ENCODE measurements at regions not wholly inside any gene's neighbourhood (a gene's known extent, or its start where the extent isn't known, plus 50 kb on each side); places are given as distances from the start of the nearest gene placed in this dataset.

DNA sequence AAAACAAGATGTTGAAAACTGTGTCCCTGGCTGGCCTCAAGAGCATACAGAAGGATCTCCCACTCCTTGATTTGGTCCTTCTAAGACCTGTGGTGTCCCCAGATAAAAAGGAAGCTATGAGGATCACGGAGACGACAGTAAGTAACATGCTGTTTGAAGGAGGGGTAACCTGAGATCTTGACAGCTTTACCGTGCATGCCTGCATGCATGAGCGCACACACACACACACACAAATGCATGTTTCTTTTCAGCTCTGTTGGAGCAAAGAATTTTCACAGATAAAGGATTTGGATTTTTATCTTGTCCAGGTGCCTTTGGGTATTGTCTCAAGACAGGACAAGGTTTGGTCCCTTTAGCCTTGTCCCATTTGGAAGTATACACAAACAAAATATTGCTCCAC, 411.6 kb upstream of the CCDC196 start:
- peak; percentile 78 for DNase-seq

DNA sequence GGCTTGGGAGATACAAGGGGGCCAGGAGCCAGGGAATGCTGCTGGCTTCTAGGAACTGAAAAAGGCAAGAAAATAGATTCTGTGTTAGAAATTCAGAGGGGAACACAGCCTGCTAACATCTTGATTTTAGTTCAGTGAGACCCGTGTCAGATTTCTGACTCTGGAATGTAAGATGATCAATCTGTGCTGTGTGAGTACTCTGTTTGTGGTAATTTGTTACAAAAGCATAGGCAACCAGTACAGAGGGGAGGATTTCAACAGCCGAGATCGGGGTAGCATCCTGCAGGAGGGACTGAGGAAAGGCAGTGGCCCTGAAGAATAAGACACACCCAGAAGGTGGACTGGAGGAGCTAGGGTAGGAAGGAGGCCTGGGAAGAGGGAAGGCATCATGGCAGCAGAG, 410.0 kb upstream of the CCDC196 start:
- DNase-seq, result no peak

DNA sequence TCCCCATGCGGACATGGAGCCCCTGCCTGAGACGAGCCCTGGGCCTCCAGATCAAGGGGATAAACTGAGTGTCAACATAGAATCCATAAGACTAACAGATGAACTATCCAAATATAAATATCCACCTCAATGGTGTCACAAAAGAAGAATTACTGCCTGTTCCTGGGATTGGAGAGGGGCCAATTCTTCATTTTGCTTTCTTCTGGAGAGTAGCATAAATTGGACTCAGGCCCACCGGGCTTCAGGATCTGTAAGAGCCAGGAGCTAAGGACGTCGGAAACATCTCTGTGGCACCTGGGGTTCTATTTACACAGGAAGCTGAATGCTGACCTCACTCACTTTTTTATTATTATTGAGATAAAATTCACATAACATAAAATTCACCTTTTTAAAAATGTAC, 408.2 kb upstream of the CCDC196 start:
- DNase-seq, result no peak

DNA sequence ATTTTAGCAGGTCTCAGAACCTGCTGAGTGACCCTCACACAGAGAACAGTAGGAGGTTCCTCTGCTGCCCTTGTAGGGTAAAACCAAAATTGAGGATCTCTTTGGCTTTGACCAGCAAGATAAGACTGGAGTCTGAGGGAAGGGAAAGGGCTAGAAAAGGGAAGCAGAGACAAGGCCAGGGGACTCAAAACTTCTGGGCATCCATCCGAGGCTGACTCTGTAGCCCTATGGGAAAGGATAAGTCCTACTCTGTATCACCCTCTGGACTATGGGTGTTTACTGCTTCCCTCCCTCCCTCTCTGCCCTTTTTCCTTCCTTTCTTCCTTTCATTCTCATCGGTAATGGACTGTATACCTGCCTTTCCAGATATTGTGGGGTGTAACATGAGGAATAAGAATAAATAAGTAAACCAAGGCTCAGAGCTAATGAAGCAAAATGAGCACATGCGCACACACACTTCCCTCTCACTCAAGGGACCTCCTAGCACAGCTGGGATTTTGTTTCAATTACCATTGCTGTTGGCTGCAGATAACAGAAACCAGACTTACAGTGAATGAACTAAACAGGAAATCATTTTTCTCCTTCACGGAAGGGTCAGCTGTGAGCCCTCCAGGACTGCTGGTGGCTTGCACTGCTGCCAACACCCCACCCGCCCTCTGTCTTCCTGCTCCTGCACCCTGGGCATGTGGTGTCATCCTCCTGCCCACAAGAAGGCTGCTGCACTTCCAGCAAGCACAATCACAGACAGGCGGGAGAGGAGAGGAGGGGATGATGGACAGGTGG, 404.4 kb upstream of the CCDC196 start:
- no peak for DNase-seq

DNA sequence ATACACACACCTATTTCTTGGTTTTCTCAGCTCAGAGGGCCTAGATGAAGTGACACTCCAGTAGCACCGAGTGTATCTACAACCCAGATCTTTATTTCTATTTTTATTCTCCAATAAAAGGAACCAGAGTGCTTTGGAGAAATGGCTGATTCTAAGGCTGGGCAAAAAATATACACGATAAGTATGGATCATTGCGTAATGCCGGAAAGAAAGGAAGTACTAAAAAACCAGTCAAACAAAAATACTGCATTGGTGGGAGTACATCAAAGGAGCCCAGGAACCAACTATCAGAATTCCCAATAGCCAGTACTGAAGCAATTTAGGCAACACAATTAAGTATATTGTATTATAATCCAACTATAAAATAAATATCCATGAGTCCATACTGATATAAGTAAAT, 400.9 kb upstream of the CCDC196 start:
- DNase-seq, result no peak

DNA sequence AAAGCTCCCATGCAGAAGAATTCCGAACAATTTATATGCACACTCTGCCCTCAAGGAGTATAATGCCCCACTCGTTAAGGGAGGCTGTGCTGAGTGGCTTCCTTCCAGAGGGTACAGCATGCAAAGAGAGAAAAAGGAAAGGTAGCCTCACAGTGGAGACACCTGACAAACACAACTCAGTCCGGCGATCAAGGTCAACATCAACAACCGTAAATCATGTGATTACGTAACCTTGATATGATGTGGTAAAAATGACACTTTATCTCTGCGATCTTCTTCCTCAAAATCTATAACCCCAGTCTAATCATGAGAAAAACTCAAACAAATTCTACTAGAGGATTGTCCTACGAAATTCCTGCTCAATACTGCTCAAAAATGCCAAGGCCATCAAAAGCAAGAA, 400.5 kb upstream of the CCDC196 start:
- no peak for DNase-seq

DNA sequence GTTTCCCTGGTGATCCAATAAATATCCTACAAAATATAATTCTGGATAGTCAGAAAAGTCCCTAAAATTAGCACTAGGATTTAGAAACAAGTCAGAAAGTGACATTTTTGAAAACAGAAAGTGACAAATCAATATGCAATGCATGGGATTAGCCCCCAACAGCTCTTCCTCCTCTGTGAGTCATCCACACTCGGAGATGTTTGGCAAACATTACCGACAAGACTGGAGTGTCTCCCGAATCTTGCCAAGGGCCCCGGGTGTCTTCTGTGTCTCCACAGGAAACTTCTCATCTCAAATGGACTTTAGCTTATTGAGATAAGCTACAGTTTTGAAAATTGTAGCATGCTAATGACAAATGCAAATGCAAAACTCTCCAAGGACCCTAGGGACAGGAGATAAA, 398.9 kb upstream of the CCDC196 start:
- DNase-seq, result no peak

DNA sequence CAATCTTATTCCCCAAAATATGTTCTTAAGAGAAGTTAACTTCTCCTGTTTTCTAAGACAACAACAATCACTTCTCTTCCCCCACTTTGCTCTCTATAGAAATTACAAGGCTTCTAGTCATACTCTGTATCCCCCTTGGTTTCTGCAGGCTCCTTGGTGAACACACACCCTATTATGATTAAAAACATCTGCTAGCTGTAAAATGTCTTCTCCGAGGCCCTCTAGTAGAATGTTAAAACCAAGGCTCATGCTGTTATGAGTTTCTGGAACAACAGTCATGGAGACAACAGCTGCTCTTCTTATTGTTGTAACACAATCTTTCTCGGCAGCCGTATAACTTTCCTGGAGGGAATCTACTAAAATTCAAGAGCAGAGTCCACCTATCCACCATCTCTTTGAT, 397.5 kb upstream of the CCDC196 start:
- no peak for DNase-seq

DNA sequence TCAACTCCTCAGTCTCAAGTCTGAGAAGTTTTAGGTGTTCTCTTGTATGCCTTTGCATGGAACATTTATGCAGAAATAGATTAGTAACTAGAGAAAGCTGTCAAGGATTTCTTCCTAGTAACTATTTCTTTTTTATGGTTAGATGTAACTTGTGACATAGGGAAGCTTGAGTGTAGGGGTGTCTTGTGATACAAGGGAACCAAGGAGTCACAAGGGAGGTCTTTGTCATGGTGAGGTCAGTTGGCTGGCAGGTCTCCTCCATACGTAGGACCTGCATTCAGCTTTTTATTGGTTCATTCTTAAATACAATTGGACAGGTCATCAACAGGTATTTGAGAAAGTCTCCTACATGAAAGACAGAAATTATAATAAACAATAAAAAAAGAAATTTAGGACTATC, 394.0 kb upstream of the CCDC196 start:
- no peak for DNase-seq

DNA sequence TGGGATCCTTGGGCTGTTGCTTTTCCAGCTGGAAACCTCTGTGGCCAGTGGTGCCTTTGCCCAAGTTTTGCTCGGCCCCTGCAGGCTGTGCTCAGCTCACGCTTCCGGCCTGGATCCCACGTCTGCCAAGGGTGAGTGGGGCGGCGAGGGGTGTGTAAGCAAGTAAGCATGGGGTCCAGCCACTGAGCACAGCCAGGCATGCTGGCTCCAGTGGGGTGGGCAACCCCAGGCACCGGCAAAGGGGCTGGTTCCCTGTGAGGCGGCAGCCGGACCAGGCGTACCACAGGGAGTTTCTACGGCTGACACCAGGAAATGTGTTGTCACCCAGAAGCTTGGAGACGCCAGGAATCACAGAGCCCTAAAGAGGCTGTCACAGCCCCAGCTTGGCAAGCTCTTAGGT, 393.4 kb upstream of the CCDC196 start:
- no peak for DNase-seq

DNA sequence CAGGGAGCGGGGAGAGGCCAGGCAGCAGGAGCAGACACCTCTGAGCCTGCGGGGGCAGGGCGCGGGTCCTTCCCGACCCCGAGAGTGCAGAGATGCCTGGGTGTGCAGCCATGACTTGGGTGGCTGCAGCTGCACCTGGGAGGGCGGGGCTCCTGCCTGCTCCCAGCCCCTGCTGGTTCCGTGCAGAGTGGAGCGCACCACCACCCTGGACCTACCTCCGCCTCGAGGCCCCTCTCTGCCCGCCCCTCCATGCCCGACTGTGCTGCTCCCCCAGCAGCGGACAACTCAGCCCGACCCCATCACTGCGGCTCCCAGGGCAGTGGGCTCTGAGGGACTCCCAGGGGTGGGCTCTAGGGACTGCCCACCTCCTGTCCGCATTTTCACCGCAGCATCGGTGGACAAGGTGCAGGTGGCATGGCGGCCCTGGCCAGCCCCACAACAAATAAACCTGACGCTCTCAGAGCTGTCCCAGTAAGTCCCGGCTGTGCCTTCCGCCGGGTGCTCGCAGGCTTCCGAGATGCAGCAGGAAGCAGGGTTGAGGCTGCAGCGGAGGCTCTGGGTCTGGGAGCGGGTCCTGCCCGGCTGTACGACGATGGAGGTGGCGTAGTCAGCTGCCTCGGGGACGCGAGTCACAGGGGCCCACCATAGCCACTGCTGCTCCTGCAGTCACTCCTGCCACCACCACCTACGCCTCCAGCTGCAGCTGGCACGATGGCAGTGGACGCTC, 392.0 kb upstream of the CCDC196 start:
- DNase-seq, result no peak

DNA sequence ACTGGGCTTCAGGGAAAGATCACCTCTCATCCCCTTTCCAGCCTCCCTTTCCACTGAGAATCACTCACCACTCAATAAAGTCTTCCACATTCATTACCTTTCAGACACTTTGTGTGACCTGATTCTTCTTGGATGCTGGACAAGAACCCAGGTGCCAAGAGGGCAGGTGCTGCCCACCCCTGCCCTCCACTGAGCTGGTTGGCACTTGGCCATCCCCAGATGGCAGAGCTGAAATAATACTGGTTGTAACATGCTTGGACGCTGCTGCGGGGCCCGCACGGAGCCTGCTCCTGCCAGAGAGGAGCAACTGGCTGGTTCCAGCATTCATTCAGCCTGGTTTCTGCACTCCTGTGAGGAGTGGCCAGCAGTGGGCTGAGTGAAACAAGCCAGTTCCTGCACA, 386.7 kb upstream of the CCDC196 start:
- no peak for DNase-seq

DNA sequence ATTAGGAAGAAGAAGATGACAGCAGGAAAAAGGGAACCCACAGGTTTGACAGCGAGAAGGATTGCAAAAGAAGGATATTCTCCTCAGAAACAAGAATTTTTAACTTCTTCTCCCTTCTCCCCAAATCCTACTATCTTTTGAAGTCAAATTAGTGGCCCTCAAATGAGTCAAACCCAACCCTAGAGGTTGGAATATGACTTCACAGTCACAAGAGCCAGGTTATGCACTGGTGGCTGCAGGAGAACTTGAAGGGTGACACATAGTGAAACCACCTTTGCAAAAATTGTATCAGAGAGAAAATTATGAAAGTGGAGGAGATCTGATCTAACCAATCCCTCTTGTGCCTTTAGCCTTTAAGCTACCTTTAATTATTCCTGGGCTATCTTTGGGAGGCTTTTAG, 386.2 kb upstream of the CCDC196 start:
- no peak for DNase-seq

DNA sequence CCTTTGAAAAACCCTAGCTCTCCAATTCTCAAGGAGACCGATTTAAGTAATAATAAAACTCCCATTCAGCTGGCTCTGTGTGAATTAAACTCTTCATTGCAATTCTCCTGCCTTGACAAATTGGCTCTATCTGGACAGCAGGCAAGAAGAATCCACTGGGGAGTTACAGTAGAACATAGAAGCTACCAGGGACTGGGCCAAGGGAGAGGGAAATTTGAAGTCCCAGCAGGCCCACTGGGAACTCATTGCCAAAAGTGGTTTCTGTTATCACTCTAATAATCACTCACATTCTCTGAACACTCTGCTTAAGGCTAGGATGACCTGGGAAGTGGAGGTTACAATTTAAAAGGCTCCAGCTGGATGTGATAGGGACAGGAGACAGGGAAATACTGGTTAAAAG, 384.5 kb upstream of the CCDC196 start:
- no peak for DNase-seq

DNA sequence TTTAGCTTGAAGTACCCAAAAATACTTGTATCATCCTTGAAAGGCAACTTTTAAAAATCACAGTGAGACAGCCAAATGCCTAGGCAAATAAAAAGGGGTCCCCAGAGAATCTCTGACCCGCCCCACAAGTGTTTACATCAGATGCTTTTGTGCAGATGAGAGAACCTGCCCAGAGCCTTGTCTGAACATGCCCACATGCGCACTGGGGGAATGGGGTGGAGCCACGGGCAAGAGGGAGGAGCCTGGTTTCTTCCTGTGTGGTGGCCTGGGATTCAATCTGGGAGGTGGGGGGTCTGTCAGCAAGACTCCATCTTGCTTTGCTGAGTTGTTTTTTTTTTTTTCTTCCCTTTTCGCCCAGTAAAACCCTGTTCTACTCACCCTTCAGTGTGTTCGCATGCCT, 381.7 kb upstream of the CCDC196 start:
- DNase-seq, result no peak

DNA sequence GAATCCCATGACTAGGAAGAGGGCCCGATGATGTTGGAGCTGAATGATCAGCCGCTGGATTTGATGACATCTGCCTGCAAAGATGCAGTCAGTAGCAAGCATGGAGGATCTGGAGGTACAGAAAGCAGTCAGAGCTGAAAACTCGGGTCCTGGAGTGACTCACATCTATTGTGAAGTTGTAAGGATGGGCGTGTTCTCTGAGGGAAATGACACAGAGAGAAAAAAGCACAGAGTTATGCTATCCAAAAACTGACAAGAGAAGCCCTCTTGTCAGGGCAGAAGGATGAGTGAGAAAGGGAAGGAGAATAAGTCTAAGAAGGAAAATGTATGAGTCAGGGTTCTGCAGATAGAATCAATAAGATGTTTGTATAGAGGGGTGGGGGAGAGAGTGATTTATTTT, 380.4 kb upstream of the CCDC196 start:
- DNase-seq, result no peak

DNA sequence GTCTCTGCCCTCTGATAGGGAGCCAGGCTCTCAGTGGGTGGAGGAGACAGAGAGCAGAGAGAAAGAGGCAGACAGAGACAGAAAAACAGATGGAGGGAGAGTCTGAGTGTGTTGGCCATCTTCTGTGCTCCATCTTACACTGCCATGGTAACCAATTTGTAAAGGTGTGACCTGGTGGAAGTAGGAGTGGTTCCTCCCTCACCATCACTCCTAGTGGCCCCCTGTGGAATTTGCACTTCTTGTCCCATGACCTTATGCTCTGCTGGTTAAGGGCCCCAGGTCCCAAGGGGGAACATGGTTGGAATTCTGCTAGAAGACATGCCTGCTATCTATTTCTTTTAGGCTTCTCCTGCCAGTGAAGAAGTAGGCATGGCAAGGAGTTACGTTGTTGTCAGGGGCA, 376.7 kb upstream of the CCDC196 start:
- no peak for DNase-seq

DNA sequence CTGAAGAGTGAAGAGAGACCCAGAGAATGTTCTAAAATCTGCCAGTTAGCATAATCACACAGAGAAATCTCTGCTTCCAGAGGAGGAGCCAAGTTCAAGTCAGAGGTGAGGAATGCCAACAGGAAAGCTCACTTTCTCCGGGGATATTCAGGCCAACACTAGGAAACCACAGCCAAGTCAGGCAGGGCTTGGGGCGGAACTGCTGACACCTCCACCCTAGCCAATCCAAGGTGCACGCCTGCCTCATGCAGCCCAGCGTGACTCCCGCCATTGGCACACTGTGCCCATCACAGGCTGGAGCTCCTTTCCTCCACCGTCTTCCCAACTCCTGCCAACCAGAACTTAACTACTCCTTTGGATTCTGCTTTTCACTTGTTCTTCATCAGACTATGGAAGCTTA, 374.3 kb upstream of the CCDC196 start:
- DNase-seq, result no peak

DNA sequence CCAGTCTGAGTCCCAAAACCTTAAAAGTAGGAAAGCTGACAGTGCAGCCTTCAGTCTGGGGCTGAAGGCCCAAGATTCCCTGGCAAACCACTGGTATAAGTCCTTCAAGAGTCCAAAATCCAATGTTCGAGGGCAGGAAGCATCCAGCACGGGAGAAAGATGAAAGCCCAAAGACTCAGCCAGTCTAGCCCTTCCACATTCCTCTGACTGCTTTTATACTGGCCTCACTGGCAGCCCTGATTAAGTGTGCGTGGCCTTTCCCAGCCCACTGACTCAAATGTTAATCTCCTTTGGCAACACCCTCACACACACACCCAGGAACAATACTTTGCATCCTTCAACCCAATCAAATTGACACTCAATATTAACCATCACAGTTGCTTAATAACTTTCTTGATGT, 372.1 kb upstream of the CCDC196 start:
- DNase-seq, result no peak

DNA sequence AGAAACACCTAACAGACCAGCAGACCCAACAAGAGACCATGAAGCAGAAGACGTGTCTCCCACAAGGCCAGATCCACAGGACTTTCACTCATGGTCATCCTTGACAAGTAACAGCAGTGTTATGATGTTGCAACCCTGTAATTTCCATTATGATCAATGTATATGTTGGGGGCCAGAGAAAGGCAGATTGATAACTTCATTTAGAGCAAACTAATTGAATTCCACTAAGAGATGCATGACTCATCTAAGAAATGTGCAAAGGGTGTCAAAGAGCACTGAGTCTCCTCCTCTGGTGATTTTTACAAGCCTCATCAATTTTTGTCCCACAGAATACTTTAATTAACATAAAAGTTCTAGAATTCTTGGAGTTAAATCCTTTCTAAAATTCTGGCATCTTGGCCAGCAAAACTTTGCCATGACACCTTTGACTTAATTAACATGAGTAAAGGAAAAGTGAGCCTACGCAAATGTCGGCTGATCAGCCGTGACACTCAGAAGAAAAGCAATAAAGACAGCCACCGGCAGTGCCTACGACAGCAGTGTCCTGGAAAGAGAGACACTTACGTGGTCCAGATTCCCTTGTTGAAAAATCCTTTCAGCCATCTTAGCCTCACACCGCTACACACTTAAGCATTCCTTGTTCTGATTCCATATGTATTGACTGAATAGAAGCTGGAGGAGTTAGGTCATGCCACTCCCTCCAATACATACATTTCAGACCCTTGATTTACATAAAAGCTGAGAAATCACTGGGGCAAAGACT, 370.2 kb upstream of the CCDC196 start:
- no peak for DNase-seq

DNA sequence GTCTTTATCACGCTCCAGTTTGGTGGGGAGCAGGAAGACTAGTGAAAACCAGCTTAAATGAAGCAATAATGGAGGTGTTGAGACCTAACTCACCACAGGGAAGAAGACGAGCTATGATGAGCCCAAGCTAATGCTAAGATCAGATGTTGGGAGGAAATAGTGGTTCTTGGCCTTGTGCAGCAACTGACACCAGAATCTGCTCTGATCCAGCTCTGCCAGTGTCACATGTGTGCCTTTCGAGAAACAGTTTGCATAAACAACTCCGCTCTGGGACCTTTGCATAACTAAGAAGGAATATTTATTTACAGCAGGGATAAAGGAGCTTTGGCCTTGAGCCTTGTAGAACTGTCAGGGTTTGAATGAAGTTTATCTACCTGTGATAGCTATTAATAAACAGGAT, 369.4 kb upstream of the CCDC196 start:
- DNase-seq, result no peak

DNA sequence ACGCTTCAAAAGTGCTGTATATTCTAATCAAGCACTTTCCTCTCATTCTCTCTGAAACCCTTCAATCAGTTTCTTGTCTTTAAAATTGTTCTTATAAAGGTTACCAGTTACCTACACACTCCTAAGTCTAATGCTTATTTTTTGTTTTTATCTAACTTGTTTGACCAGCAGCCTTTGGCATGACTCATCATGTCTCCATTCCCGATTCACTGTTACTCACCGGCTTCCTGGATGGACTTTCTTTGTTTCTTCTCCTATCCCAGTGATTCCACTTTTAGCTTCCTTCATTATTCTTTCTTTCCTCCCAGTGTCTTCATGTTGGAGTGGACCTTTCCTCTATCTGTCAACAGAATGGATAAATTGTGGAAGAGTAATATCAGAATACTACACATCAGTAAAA, 368.6 kb upstream of the CCDC196 start:
- no peak for DNase-seq

DNA sequence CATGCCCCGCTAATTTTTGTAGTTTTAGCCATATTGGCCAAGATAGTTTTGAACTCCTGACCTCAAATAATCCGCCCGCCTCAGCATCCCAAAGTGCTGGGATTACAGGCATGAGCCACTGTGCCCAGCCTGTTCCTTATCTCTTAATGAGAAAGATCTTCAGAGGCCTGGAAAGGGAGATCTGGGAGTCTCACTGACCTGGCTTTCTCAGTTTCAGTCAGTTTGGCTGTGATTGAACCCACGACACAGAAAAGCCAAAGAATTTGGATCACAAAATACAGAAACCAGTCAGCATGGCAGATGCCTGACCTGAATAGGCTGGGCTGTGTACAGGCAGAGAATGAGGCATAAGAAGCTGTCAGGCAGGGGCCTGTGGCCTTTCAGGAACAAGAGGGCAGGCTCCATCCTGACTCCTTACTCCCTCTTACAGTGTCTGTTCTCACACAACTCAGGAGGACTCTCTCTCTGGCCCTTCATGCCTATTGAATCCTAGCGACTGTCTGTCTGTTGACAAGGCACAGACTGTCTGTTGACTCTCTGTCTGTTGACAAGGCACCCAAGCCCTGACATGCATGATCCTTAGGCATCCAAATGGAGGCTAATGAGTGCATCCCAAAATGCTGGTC, 366.5 kb upstream of the CCDC196 start:
- DNase-seq, result no peak

DNA sequence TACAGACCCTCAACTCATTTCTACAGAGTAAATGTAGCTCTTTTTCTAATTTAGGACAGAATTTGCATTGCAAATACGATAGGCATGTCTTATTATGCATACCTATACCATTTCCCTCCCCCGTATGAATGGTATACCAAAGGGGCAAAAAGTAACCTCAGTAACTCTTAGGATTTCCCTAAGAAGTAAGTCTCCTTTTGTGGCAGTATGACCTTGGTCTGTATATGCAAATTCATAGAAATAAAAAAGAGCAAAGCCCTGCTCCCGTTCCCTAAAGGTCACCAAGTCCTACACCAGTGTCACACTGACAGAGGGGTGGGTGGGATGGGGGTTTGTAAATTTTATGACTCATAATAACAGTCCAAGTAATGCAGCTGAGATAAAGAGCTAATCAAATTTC, 365.8 kb upstream of the CCDC196 start:
- DNase-seq, result no peak
